Left cardiac atrium (tissue), 4 donors: ENCODE measurements at regions not wholly inside any gene's neighbourhood (a gene's known extent, or its start where the extent isn't known, plus 50 kb on each side); places are given as distances from the start of the nearest gene placed in this dataset.
"Not testable (repeated sequence)": the region's sequence is repeated elsewhere in the genome, so short reads cannot be mapped to it uniquely, and the experiment has no call there.

Source experiments
- ATAC-seq, 2 donors: fragments of 200-7000 bp; cut with Tn5 transposase; one replicate each; pipeline ENCODE4 v1.9.1; 2020; ENCODE audit warnings: mild to moderate bottlenecking in 2 of 2, moderate library complexity in 2 of 2
- DNase-seq: peaks from one replicate; pipeline ENCODE4 v3.0.0-alpha.2; 2020
- intact Hi-C, 2 donors: fragments of 100-400 bp; cut with DNase I; formaldehyde crosslinking; loops; one replicate each; pipeline versions ENCODE4 v1.14.1 to v1.15.1; 2022 to 2023
- donor health status: DM: no; HTN: yes; CAD: no.
- donor health status: DM: no; HTN: yes; CAD: no; lungs with severe emphysema.
- donor health status: DM: yes; HTN: yes; CAD: no.
- donor health status: Dilated cardiomyopathy.

- no peak for DNase-seq
- ATAC-seq: no peak
- intact Hi-C loops: no loop called here
Measured at GRCh38 chr3:26015752-26016151, 225.9 kb downstream of the OXSM start.

GRCh38 chr3:26018889-26019288, 229.0 kb downstream of the OXSM start:
- no peak for ATAC-seq
- intact Hi-C loops: no loop called here
- no peak for DNase-seq

GRCh38 chr3:26024206-26024605, 234.3 kb downstream of the OXSM start:
- intact Hi-C loops, DNase-seq, ATAC-seq: not testable (repeated sequence)

GRCh38 chr3:26029321-26029720, 239.4 kb downstream of the OXSM start:
- intact Hi-C loops: no loop called here
- no peak for ATAC-seq
- DNase-seq: no peak

- intact Hi-C loops, DNase-seq: not testable (repeated sequence)
Measured at GRCh38 chr3:26042126-26042525, 252.2 kb downstream of the OXSM start.

GRCh38 chr3:26049951-26050350, 260.1 kb downstream of the OXSM start:
- DNase-seq (no peak), ATAC-seq (no peak)
- intact Hi-C loops: no loop called here

More at GRCh38 chr3:26042126-26042525, 252.2 kb downstream of the OXSM start:
- not testable (repeated sequence) for ATAC-seq

- DNase-seq (no peak), ATAC-seq (no peak)
- intact Hi-C loops: no loop called here
Measured at GRCh38 chr3:26050776-26051175, 260.9 kb downstream of the OXSM start.

GRCh38 chr3:26058901-26059321, 269.0 kb downstream of the OXSM start:
- intact Hi-C loops: no loop called here
- no peak for ATAC-seq
- DNase-seq: no peak

- intact Hi-C loops: no loop called here
- ATAC-seq (no peak), DNase-seq (no peak)
Measured at GRCh38 chr3:26061947-26062346, 272.1 kb downstream of the OXSM start.

GRCh38 chr3:26064297-26064696, 274.4 kb downstream of the OXSM start:
- ATAC-seq (no peak), DNase-seq (no peak)
- intact Hi-C loops: no loop called here

- ATAC-seq: peak; percentile 55 to 76
- intact Hi-C loops: no loop called here
- peak; percentile 43 for DNase-seq
Measured at GRCh38 chr3:26068890-26069289, 279.0 kb downstream of the OXSM start.

- ATAC-seq (no peak), DNase-seq (no peak)
- intact Hi-C loops: no loop called here
Measured at GRCh38 chr3:26070854-26071253, 281.0 kb downstream of the OXSM start.

- intact Hi-C loops: no loop called here
- DNase-seq: no peak
- no peak for ATAC-seq
Measured at GRCh38 chr3:26074080-26074479, 284.2 kb downstream of the OXSM start.

- no peak for ATAC-seq
- DNase-seq: no peak
- intact Hi-C loops: no loop called here
Measured at GRCh38 chr3:26078539-26078938, 288.6 kb downstream of the OXSM start.

- intact Hi-C loops: no loop called here
- ATAC-seq (no peak), DNase-seq (no peak)
Measured at GRCh38 chr3:26081166-26081565, 291.3 kb downstream of the OXSM start.

- DNase-seq (no peak), ATAC-seq (no peak)
- intact Hi-C loops: no loop called here
Measured at GRCh38 chr3:26081806-26082205, 291.9 kb downstream of the OXSM start.

- intact Hi-C loops: no loop called here
- ATAC-seq (no peak), DNase-seq (no peak)
Measured at GRCh38 chr3:26082911-26083310, 293.0 kb downstream of the OXSM start.

GRCh38 chr3:26084629-26085028, 294.7 kb downstream of the OXSM start:
- DNase-seq (no peak), ATAC-seq (no peak)
- intact Hi-C loops: no loop called here

GRCh38 chr3:26087751-26088150, 297.9 kb downstream of the OXSM start:
- no peak for ATAC-seq
- DNase-seq: no peak
- intact Hi-C loops: no loop called here

GRCh38 chr3:26089249-26089648, 299.4 kb downstream of the OXSM start:
- DNase-seq (no peak), ATAC-seq (no peak)
- intact Hi-C loops: no loop called here

GRCh38 chr3:26090589-26090988, 300.7 kb downstream of the OXSM start:
- DNase-seq (no peak), ATAC-seq (peak in 1 of 2 donors; percentile 26)
- intact Hi-C loops: no loop called here

- ATAC-seq (no peak), DNase-seq (no peak)
- intact Hi-C loops: no loop called here
Measured at GRCh38 chr3:26091096-26091495, 301.2 kb downstream of the OXSM start.
